SK-N-SH treated with all-trans-retinoic acid at 6 μM for 48 hours (cell line): ENCODE measurements at regions not wholly inside any gene's neighbourhood (a gene's known extent, or its start where the extent isn't known, plus 50 kb on each side); places are given as distances from the start of the nearest gene placed in this dataset.
A peak's percentile ranks its signal among the peaks of the same experiment; 100 is the strongest.

Experiments used
- ATAC-seq: fragments of 200-7000 bp; cut with Tn5 transposase; 3 replicates; pipeline ENCODE4 v1.9.1; 2020; ENCODE audit warnings: mild to moderate bottlenecking, moderate library complexity
- ARNTL ChIP-seq: fragments of 450-650 bp; formaldehyde crosslinking; IDR thresholded peaks from 2 replicates; pipeline ENCODE4 v1.5.0; 2020; ENCODE audit warnings: low read depth, mild to moderate bottlenecking, moderate library complexity, borderline replicate concordance
- BACH2 ChIP-seq: fragments of 250-450 bp; sonication (Bioruptor Pico); IDR thresholded peaks from 2 replicates; pipeline ENCODE4 v1.9.0; 2021; ENCODE audit warnings: mild to moderate bottlenecking, borderline replicate concordance
- CSDC2 ChIP-seq: fragments of 250-450 bp; sonication (Bioruptor Pico); IDR thresholded peaks from 2 replicates; pipeline ENCODE4 v1.5.0; 2020; ENCODE audit warnings: mild to moderate bottlenecking, moderate library complexity
- CSRNP3 ChIP-seq: fragments of 250-450 bp; sonication (Bioruptor Pico); IDR thresholded peaks from 2 replicates; pipeline ENCODE4 v1.5.1; 2021; ENCODE audit warnings: mild to moderate bottlenecking, moderate library complexity
- ESRRG ChIP-seq: fragments of 250-450 bp; sonication (Bioruptor Pico); IDR thresholded peaks from 2 replicates; pipeline ENCODE4 v1.6.1; 2021; ENCODE audit warnings: mild to moderate bottlenecking
- GLIS3 ChIP-seq: fragments of 250-450 bp; sonication (Bioruptor Pico); IDR thresholded peaks from 2 replicates; pipeline ENCODE4 v1.5.0; 2020; ENCODE audit warnings: mild to moderate bottlenecking, moderate library complexity
- ISL1 ChIP-seq: fragments of 250-450 bp; sonication (Bioruptor Pico); IDR thresholded peaks from 2 replicates; pipeline ENCODE4 v2.1.2; 2022; ENCODE audit warnings: mild to moderate bottlenecking, moderate library complexity
- OSR1 ChIP-seq: fragments of 250-450 bp; sonication (Bioruptor Pico); IDR thresholded peaks from 2 replicates; pipeline ENCODE4 v1.8.0; 2022; ENCODE audit warnings: moderate library complexity, mild to moderate bottlenecking, inconsistent platforms
- PATZ1 ChIP-seq: fragments of 250-450 bp; sonication (Bioruptor Pico); IDR thresholded peaks from 2 replicates; pipeline ENCODE4 v1.8.0; 2020; ENCODE audit warnings: mild to moderate bottlenecking, moderate library complexity, borderline replicate concordance
- POU6F1 ChIP-seq: fragments of 250-450 bp; sonication (Bioruptor Pico); IDR thresholded peaks from 2 replicates; pipeline ENCODE4 v1.8.0; 2021; ENCODE audit warnings: low read depth, mild to moderate bottlenecking, moderate library complexity, borderline replicate concordance
- PPARA ChIP-seq: fragments of 250-450 bp; sonication (Bioruptor Pico); IDR thresholded peaks from 2 replicates; pipeline ENCODE4 v1.5.0; 2020; ENCODE audit warnings: mild to moderate bottlenecking, borderline replicate concordance
- RARB ChIP-seq: fragments of 250-450 bp; sonication (Bioruptor Pico); IDR thresholded peaks from 2 replicates; pipeline ENCODE4 v1.8.0; 2021; ENCODE audit warnings: mild to moderate bottlenecking, moderate library complexity
- TCF4 ChIP-seq: fragments of 250-450 bp; sonication (Bioruptor Pico); IDR thresholded peaks from 2 replicates; pipeline ENCODE4 v1.8.0; 2021; ENCODE audit warnings: mild to moderate bottlenecking, moderate library complexity, borderline replicate concordance
- TOX ChIP-seq: fragments of 250-450 bp; sonication (Bioruptor Pico); IDR thresholded peaks from 2 replicates; pipeline ENCODE4 v1.8.0; 2021; ENCODE audit warnings: mild to moderate bottlenecking, moderate library complexity, borderline replicate concordance
- TSHZ2 ChIP-seq: fragments of 250-450 bp; sonication (Bioruptor Pico); IDR thresholded peaks from 2 replicates; pipeline ENCODE4 v1.5.0; 2020; ENCODE audit warnings: mild to moderate bottlenecking, moderate library complexity
- ZC3H10 ChIP-seq: fragments of 250-450 bp; sonication (Bioruptor Pico); IDR thresholded peaks from 2 replicates; pipeline ENCODE4 v1.5.1; 2021; ENCODE audit warnings: mild to moderate bottlenecking, moderate library complexity
- ZFP3 ChIP-seq: fragments of 250-450 bp; sonication (Bioruptor Pico); IDR thresholded peaks from 2 replicates; pipeline ENCODE4 v1.5.0; 2020; ENCODE audit warnings: mild to moderate bottlenecking, moderate library complexity
- ZFP30 ChIP-seq: fragments of 450-650 bp; formaldehyde crosslinking; IDR thresholded peaks from 2 replicates; pipeline ENCODE4 v1.5.0; 2022; ENCODE audit warnings: mild to moderate bottlenecking, moderate library complexity
- ZNF565 ChIP-seq: fragments of 450-650 bp; formaldehyde crosslinking; conservative IDR thresholded peaks from 2 replicates; pipeline ENCODE4 v1.5.0; 2020; ENCODE audit warnings: low read depth, mild to moderate bottlenecking, moderate library complexity
- ZNF70 ChIP-seq: fragments of 450-650 bp; formaldehyde crosslinking; IDR thresholded peaks from 2 replicates; pipeline ENCODE4 v1.5.0; 2020; ENCODE audit warnings: mild to moderate bottlenecking, moderate library complexity
- ZNF8 ChIP-seq: fragments of 450-650 bp; formaldehyde crosslinking; IDR thresholded peaks from 2 replicates; pipeline ENCODE4 v1.5.0; 2020; ENCODE audit warnings: mild to moderate bottlenecking, moderate library complexity

- no peak for TF ChIP-seq POU6F1 (CRISPR knock-in tag)
- TF ChIP-seq ISL1 (CRISPR knock-in tag), result no peak
- TF ChIP-seq ZFP3, result no peak
- TF ChIP-seq ZFP30 (CRISPR knock-in tag), result no peak
Observed at GRCh38 chr2:118558846-118559245, 288.6 kb downstream of the EN1 start (continued).

GRCh38 chr2:118557791-118558190 lies 289.7 kb downstream of the EN1 start:
- no peak for TF ChIP-seq CSDC2 (CRISPR knock-in tag)
- TF ChIP-seq ZFP3, result no peak
- no peak for TF ChIP-seq ZNF8 (CRISPR knock-in tag)
- TF ChIP-seq GLIS3 (CRISPR knock-in tag), result no peak
- no peak for TF ChIP-seq PPARA
- no peak for TF ChIP-seq BACH2
- TF ChIP-seq, all 23 proteins: peak for 0
- no peak for ATAC-seq

- TF ChIP-seq RARB (CRISPR knock-in tag) (no peak), ZNF70 (CRISPR knock-in tag) (no peak), BACH2 (no peak), ZC3H10 (CRISPR knock-in tag) (no peak), TSHZ2 (CRISPR knock-in tag) (no peak), ARNTL (CRISPR knock-in tag) (no peak), PATZ1 (CRISPR knock-in tag) (no peak), ZNF8 (CRISPR knock-in tag) (no peak), ZNF565 (no peak), TOX (no peak), ISL1 (CRISPR knock-in tag) (no peak), ZFP30 (CRISPR knock-in tag) (no peak), CSRNP3 (CRISPR knock-in tag) (no peak), CSDC2 (CRISPR knock-in tag) (no peak), POU6F1 (CRISPR knock-in tag) (no peak), PPARA (no peak), ESRRG (CRISPR knock-in tag) (no peak)
- ATAC-seq, result no peak
Observed at GRCh38 chr2:118557016-118557415, 290.4 kb downstream of the EN1 start.

GRCh38 chr2:118554616-118555015 lies 292.8 kb downstream of the EN1 start:
- peak; percentile 60 for ATAC-seq
- TF ChIP-seq ARNTL (CRISPR knock-in tag) (no peak), ZFP30 (CRISPR knock-in tag) (no peak), ZNF565 (no peak), PATZ1 (CRISPR knock-in tag) (no peak), CSDC2 (CRISPR knock-in tag) (no peak), BACH2 (no peak), OSR1 (CRISPR knock-in tag) (no peak), RARB (CRISPR knock-in tag) (no peak), TCF4 (CRISPR knock-in tag) (no peak)
